Vagina (tissue), 2 donors: ENCODE measurements at regions not wholly inside any gene's neighbourhood (a gene's known extent, or its start where the extent isn't known, plus 50 kb on each side); places are given as distances from the start of the nearest gene placed in this dataset.
"Not testable (repeated sequence)": the region's sequence is repeated elsewhere in the genome, so short reads cannot be mapped to it uniquely, and the experiment has no call there.

Source experiments
- POLR2A ChIP-seq, 2 donors: fragments of 450-650 bp; IDR thresholded peaks; one replicate each; pipeline ENCODE4 v1.6.1; 2017; ENCODE audit warnings: antibody characterized with exemption in 2 of 2, mild to moderate bottlenecking in 2 of 2, moderate library complexity in 2 of 2
- POLR2AphosphoS5 ChIP-seq, 2 donors: sonication (generic); formaldehyde crosslinking; IDR thresholded peaks; one replicate each; pipeline ENCODE4 v1.9.0; 2017; ENCODE audit warnings: antibody characterized with exemption in 2 of 2, mild to moderate bottlenecking in 2 of 2, low read depth in 1 of 2; ENCODE audit not compliant: insufficient read depth in 1 of 2
- TF ChIP-seq, protein P1 (sequence below), 3 experiments: fragments of 450-650 bp in 2 of 3; fragments of 200-600 bp in 1 of 3; sonication (generic) in 1 of 3; IDR thresholded peaks; one replicate each; pipeline ENCODE4 v1.5.1; 2017 to 2019; ENCODE audit warnings: antibody characterized with exemption in 3 of 3, mild to moderate bottlenecking in 2 of 3, moderate library complexity in 2 of 3

DNA sequence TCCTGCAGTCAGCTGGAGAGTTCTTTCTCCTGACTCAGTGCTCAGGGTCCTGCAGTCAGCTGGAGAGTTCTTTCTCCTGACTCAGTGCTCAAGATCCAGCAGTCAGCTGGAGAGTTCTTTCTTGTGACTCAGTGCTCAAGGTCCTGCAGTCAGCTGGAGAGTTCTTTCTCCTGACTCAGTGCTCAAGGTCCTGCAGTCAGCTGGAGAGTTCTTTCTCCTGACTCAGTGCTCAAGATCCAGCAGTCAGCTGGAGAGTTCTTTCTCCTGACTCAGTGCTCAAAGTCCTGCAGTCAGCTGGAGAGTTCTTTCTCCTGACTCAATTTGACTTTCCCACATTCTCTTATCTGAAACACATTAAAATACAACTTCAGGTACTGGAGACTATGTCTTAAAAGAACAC, 1265.9 kb downstream of the CDH8 start:
- not testable (repeated sequence) for TF ChIP-seq POLR2A (IDR thresholded peaks at IDR 0.05); POLR2AphosphoS5 (IDR thresholded peaks at IDR 0.05; ENCODE audit: insufficient read depth in 1 of 2, low read depth in 1 of 2)
- TF ChIP-seq, protein P1, sequence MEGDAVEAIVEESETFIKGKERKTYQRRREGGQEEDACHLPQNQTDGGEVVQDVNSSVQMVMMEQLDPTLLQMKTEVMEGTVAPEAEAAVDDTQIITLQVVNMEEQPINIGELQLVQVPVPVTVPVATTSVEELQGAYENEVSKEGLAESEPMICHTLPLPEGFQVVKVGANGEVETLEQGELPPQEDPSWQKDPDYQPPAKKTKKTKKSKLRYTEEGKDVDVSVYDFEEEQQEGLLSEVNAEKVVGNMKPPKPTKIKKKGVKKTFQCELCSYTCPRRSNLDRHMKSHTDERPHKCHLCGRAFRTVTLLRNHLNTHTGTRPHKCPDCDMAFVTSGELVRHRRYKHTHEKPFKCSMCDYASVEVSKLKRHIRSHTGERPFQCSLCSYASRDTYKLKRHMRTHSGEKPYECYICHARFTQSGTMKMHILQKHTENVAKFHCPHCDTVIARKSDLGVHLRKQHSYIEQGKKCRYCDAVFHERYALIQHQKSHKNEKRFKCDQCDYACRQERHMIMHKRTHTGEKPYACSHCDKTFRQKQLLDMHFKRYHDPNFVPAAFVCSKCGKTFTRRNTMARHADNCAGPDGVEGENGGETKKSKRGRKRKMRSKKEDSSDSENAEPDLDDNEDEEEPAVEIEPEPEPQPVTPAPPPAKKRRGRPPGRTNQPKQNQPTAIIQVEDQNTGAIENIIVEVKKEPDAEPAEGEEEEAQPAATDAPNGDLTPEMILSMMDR (IDR thresholded peaks at IDR 0.05), result not testable (repeated sequence)
